HCT116 (cell line): ENCODE measurements at regions not wholly inside any gene's neighbourhood (a gene's known extent, or its start where the extent isn't known, plus 50 kb on each side); places are given as distances from the start of the nearest gene placed in this dataset.

ENCODE experiments used
- EZH2 ChIP-seq: fragments of 200-600 bp; sonication (generic); IDR thresholded peaks from 2 replicates; pipeline ENCODE4 v1.6.1; 2017; ENCODE audit warnings: antibody characterized with exemption, mixed run types
- POLR2A ChIP-seq: IDR thresholded peaks from 2 replicates; pipeline ENCODE4 v1.7.0; 2011; ENCODE audit warnings: borderline replicate concordance; ENCODE audit not compliant: insufficient read depth, insufficient read length; ENCODE audit errors: extremely low read depth
- POLR2AphosphoS5 ChIP-seq: IDR thresholded peaks from 2 replicates; pipeline ENCODE4 v1.6.1; 2011; ENCODE audit warnings: mild to moderate bottlenecking, low read depth, low read length, moderate library complexity
- RAD21 ChIP-seq: IDR thresholded peaks from 2 replicates; pipeline ENCODE4 v1.6.1; 2012; ENCODE audit warnings: low read depth, mild to moderate bottlenecking
- TF ChIP-seq, protein P1 (sequence below), 3 experiments: fragments of 200-600 bp in 1 of 3; sonication (generic) in 1 of 3; IDR thresholded peaks in 2 of 3; conservative IDR thresholded peaks in 1 of 3; 2 replicates each; pipeline ENCODE4 v1.5.1; 2012 to 2017; ENCODE audit warnings: low read depth in 2 of 3, low read length in 2 of 3, antibody characterized with exemption in 1 of 3, borderline replicate concordance in 1 of 3, control low read depth in 1 of 3, mild to moderate bottlenecking in 1 of 3, mixed read lengths in 1 of 3, mixed run types in 1 of 3, moderate library complexity in 1 of 3; ENCODE audit not compliant: insufficient read depth in 1 of 3

DNA sequence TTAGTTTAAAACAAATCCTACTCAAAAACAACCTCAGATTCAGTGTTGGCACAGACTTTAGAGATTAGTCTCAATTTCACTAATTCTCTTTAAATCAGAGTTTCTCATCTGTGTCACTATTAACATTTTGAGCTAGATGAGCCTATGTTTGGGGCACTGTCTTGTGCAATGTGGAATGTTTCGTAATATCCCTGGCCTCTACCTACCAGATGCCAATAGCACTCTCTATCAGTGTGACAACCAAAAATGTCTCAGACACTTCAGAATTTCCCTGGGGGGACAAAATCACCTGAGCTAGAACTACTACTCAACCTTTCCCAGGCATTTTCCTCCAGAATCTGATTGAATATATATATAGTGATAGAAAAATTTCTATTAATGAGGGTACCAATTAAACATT is 465.2 kb upstream of the RGMB start:
- no peak for TF ChIP-seq EZH2
- no peak for TF ChIP-seq POLR2AphosphoS5
- TF ChIP-seq, protein P1, sequence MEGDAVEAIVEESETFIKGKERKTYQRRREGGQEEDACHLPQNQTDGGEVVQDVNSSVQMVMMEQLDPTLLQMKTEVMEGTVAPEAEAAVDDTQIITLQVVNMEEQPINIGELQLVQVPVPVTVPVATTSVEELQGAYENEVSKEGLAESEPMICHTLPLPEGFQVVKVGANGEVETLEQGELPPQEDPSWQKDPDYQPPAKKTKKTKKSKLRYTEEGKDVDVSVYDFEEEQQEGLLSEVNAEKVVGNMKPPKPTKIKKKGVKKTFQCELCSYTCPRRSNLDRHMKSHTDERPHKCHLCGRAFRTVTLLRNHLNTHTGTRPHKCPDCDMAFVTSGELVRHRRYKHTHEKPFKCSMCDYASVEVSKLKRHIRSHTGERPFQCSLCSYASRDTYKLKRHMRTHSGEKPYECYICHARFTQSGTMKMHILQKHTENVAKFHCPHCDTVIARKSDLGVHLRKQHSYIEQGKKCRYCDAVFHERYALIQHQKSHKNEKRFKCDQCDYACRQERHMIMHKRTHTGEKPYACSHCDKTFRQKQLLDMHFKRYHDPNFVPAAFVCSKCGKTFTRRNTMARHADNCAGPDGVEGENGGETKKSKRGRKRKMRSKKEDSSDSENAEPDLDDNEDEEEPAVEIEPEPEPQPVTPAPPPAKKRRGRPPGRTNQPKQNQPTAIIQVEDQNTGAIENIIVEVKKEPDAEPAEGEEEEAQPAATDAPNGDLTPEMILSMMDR (IDR thresholded peaks at IDR 0.05 in 2 of 3, conservative IDR thresholded peaks at IDR 0.05 in 1 of 3; ENCODE audit: borderline replicate concordance in 1 of 3, insufficient read depth in 1 of 3, low read depth in 2 of 3, low read length in 2 of 3): no peak
- no peak for TF ChIP-seq POLR2A
- no peak for TF ChIP-seq RAD21
